GM19452 (cell line): ENCODE measurements at regions not wholly inside any gene's neighbourhood (a gene's known extent, or its start where the extent isn't known, plus 50 kb on each side); places are given as distances from the start of the nearest gene placed in this dataset.
"Not testable (repeated sequence)": the region's sequence is repeated elsewhere in the genome, so short reads cannot be mapped to it uniquely, and the experiment has no call there.

Experiments
- ATAC-seq: cut with Tn5 transposase; IDR thresholded peaks from one replicate; pipeline ENCODE4 v1.9.1; 2021; ENCODE audit not compliant: unreplicated experiment

- no peak for ATAC-seq
Observed at GRCh38 chr10:6704896-6705295, 124.8 kb upstream of the PRKCQ start.

- ATAC-seq, result not testable (repeated sequence)
Observed at GRCh38 chr10:6702833-6703232, 122.8 kb upstream of the PRKCQ start.

GRCh38 chr10:6702030-6702429 is 122.0 kb upstream of the PRKCQ start:
- ATAC-seq, result no peak

- ATAC-seq, result no peak
Observed at GRCh38 chr10:6701289-6701688, 121.2 kb upstream of the PRKCQ start.

GRCh38 chr10:6700066-6700465 is 120.0 kb upstream of the PRKCQ start:
- no peak for ATAC-seq

GRCh38 chr10:6699336-6699735 is 119.3 kb upstream of the PRKCQ start:
- no peak for ATAC-seq

GRCh38 chr10:6695519-6695918 is 115.4 kb upstream of the PRKCQ start:
- ATAC-seq, result no peak

GRCh38 chr10:6694447-6695140 is 114.5 kb upstream of the PRKCQ start:
- no peak for ATAC-seq

- ATAC-seq, result no peak
Observed at GRCh38 chr10:6692856-6693255, 112.8 kb upstream of the PRKCQ start.

- ATAC-seq, result no peak
Observed at GRCh38 chr10:6692103-6692502, 112.0 kb upstream of the PRKCQ start.

- no peak for ATAC-seq
Observed at GRCh38 chr10:6689036-6689435, 109.0 kb upstream of the PRKCQ start.

GRCh38 chr10:6680735-6681134 is 100.7 kb upstream of the PRKCQ start:
- no peak for ATAC-seq

GRCh38 chr10:6678956-6679355 is 98.9 kb upstream of the PRKCQ start:
- ATAC-seq, result no peak

- no peak for ATAC-seq
Observed at GRCh38 chr10:6678211-6678803, 98.2 kb upstream of the PRKCQ start.

- not testable (repeated sequence) for ATAC-seq
Observed at GRCh38 chr10:6677129-6677528, 97.1 kb upstream of the PRKCQ start.

GRCh38 chr10:6674291-6674690 is 94.2 kb upstream of the PRKCQ start:
- ATAC-seq, result no peak

- ATAC-seq, result no peak
Observed at GRCh38 chr10:6671976-6672375, 91.9 kb upstream of the PRKCQ start.

- no peak for ATAC-seq
Observed at GRCh38 chr10:6669269-6669859, 89.3 kb upstream of the PRKCQ start.

GRCh38 chr10:6667679-6668270 is 87.7 kb upstream of the PRKCQ start:
- ATAC-seq, result no peak

GRCh38 chr10:6667150-6667549 is 87.1 kb upstream of the PRKCQ start:
- ATAC-seq, result no peak

GRCh38 chr10:6665847-6666246 is 85.8 kb upstream of the PRKCQ start:
- no peak for ATAC-seq

GRCh38 chr10:6660460-6660859 is 80.4 kb upstream of the PRKCQ start:
- ATAC-seq, result no peak
